ENCODE measurements at regions not wholly inside any gene's neighbourhood (a gene's known extent, or its start where the extent isn't known, plus 50 kb on each side); places are given as distances from the start of the nearest gene placed in this dataset.
"Not testable (repeated sequence)": the region's sequence is repeated elsewhere in the genome, so short reads cannot be mapped to it uniquely, and the experiment has no call there.

DNA sequence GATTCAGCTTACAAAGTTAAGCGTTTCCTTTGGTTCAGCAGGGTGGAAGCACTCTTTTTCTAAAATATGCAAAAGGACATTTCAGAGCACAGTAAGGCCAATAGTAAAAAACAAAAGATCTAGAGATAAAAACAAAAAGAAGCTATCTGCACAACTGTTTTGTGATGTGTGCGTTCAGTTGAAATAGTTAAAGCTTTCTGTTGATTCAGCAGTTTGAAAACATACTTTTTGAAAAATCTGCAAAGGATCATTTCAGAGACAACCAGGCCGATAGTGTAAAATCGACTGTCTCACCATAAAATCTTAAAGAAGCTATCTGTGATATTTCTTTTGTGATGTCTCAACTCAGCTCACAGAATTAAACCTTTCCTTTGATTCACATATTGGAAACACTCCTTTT is 300.0 kb upstream of the ALG10B start:
- DNase-seq: no peak

DNA sequence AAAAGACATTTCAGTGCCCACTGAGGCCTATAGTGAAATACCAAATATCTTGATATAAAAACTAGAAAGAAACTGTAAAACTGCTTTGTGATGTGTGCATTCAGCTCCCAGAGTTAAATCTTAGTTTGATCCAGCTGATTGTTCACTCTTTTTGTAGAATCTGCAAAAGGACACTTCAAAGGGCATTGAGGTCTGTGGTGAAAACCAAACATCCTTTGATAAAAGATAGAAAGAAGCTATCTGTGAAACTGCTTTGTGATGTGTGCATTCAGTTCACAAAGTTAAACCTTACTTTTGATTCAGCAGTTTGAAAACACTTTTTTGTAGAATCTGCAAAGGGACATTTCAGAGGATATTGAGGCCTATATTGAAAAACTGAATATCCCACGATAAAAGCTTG is 290.7 kb upstream of the ALG10B start:
- no peak for DNase-seq

DNA sequence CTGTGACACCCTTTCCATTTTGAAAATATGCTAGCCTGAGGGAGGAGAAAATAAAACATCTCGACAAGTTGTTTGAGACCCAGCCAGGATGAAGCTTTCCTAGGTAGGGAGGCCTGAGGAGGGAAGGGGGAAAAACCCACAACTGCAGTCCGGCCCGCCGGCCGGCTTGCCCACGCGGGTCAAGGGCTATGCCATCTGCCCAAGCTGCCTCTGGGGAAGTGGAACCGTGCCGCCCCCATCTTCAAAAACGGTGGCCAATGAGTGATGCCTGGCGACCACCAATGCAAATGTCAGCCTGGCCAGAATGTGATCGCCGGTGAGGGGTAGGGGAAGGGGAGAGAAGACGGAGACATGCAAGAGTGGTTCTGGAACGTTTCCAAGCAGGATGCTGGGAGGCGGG is 263.5 kb upstream of the ALG10B start:
- no peak for DNase-seq

DNA sequence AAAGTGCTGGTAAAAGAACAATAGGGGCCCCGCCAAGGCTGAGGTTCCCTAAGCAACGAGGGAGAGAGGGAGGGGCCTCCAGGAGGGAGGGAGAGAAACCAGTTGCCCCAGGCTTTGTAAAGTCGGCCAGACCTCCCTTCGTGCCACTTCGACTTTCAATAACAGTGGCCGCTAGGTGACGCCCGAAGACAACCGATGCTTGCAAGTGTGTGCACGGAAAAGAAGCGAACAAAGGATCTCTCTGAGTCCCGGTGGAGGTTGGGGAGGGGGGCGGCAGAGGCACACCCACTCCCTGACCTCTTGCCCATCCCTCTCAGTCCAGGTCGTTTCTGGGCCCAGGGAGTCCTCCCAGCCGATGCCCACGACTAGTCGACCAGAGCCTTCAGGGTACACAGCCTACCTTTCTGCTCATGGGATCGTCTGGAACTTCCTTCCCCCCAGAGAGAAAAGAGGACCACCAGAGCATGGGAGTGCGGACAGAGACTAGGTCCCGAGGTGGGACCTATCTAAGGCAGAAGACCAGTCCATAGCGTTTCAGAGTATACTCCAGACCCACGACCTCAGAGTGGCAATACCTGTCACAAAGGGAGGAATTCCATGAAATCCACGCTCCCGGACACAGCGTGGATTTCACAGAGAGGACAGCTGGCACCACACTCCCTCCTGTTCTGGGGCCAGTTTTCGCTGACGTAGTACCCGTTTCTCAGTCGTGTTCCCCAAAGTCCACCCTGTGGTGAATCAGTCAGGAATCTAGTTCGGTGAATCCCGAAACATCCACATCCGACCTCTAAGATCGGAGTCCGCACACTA is 262.7 kb upstream of the ALG10B start:
- peak; percentile 7 for DNase-seq

DNA sequence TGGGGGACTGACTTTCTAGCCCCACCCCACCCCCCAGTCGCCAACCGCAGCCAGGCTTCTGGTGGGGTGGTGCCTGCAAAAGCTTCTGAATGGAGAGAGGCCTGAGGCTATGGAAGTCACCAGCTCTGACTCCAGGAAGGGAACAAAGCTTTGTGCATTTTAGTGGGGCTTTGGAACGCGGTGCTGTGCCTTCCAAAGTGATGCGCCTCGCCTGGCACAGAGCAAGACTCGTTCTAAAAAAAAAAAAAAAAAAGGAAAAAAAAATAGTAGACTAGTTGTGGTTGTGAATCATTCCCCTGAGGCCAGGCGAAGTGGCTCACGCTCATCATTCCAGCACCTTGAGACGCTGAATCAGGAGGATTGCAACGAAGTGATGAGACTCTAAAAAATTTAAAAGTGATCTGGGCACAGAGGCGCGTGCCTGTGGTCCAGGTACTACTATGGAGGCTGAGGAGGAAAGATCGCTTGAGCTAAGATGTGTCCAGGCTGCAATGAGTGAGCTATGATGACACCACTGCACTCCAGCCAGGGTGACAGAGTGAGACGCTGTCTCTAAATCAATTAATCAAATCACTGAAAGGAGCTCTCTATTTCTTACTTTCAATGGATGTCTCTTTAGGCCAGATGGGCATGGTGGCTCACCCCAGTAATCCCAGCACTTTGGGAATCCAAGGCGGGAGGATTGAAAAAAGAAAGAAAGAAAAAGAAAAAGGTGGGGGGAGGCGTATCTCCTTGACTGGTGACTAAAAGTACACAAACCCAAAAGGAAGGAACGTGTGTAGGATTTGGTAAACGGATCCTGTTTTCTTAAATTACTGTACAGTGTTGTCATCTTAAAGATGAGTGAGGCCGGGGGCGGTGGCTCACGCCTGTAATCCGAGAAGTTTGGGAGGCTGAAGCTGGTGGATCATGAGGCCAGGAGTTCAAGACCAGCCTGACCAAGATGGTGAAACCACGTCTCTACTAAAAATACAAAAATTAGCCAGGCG is 259.6 kb upstream of the ALG10B start:
- no peak for DNase-seq

DNA sequence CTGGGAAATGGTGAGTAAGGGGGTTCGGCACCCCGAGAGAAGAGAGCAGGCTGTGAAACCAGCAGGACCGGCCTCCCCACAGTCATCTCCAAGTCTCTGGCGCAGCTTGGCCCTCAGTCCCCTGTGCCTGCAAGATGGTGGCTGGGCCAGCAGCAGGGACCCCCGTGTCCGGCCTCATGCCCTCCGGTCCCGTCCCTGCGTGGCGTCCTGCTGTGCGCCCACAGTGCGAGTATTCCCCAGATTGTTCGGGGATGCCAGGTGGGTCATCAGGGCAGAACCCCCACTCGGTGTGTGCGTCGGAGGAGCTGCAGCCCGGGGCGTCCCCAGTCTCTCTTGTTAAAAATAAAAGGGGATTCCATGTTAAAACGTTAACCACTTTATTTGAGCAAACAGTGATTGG is 216.9 kb upstream of the ALG10B start:
- no peak for DNase-seq

DNA sequence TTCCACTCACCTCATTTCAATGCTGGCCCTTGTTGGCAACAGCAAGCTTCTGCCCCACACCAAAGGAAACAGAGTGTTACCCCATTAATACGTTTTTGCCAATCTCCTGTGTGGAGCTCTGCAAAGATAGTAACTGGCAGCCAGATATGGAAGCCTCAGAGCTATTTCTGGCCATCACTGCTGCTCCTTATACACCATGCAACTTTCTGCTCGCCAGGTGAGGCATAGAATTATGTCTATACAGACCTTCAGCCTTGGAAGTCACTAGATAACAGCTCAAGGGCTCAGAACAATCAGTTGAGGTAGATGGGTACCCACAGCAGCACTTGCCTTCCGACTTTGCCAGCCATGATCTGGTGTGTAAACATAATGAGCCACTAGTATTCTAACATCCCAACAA is 214.8 kb upstream of the ALG10B start:
- DNase-seq: no peak

DNA sequence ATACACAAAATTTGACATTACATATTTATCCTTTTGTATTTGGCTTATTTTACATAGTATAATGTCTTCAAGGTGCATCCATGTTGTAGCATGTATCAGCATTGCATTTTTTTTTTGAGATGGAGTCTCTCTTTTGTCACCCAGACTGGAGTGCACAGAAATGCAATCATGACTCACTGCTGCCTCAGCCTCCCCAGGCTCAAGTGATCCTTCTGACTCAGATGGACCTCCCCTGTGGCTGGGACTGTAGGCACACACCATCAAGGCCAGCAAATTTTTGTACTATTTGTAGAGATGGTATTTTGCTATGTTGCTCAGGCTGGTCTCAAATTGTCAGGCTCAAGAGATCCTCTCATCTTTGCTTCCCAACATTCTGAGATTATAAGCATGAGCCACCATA is 214.4 kb upstream of the ALG10B start:
- DNase-seq: no peak

DNA sequence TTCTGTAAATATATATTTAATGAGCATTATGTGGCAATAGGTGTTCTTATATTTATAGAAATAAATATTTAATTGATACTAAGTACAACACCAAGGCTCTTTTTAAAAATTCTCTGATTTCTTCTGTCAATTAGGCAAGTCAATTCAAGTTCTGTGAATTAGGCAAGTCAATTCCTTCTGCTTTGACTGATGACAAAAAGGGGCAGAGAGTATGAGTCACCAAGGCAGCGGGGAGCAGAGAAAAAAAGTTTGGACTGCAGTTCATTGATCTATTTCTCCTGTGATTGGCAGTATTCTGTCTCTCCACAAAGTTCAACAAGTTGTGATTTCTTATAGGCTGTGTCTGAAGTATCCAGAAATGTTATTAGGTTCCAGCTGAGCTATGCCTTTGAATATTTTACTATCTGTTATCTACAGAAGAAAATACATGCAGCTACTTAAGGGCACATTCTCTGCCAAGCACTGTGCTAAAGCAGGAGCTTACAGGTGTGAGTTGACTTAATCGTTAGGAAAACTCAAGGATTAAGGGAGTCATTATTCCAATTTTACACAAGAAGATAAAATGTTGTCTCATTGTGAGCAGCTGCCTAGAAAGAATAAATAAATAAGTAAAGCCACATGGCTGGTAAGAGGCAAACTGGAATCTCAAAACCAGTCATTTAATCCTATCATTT is 206.4 kb upstream of the ALG10B start:
- DNase-seq: no peak

DNA sequence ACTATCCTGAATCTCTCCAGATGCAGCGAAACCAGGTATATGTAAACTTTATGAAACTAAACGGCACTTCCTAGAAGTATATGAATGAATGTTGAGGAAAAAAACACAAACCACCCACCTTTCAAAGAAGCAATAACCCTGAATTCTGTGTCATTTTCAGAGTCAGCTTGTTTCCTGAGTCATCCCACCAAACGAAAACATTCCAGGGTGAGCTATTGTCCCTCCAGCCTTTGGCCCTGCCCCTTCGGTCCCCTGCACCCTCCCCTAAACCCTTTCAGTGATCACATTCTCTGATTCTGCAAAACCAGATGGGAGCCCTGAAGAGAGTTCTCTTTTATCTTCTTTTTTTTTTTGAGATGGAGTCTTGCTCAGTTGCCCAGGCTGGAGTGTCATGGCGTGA is 202.6 kb upstream of the ALG10B start:
- DNase-seq: no peak

DNA sequence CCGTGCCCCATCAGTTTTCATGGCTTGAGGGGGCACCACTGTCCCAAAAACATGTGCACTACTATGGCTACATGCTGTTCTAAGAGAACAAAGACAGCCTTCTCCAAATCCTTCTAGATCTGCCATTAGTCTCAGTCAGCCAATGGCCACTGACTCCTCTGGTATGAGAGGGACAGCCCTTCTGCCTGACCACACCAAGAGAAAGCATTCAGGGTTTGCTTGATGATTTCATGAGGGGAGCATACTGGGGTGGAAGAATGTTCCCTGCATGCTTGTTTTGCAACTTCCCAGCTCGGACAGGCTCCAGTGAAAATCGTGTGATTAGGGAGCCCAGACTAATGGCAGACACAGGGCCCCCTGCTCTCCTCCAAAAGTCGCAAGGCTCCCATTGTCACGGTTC is 199.6 kb upstream of the ALG10B start:
- DNase-seq: no peak

DNA sequence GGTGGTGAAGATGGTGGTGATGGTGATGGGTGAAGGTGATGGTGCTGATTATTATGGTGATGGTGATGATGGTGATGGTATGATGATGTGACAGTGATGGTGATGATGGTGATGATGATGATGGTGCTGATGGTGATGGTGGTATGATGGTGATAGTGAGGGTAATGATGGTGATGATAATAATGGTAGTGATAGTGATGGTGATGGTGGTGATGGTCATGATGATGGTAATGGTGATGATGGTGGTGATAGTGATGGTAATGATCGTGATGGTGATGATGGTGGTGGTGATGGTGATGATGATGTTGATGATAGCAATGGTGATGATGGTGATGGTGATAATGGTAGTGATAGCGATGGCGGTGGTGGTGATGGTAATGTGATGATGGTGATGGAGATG is 197.9 kb upstream of the ALG10B start:
- DNase-seq: no peak

DNA sequence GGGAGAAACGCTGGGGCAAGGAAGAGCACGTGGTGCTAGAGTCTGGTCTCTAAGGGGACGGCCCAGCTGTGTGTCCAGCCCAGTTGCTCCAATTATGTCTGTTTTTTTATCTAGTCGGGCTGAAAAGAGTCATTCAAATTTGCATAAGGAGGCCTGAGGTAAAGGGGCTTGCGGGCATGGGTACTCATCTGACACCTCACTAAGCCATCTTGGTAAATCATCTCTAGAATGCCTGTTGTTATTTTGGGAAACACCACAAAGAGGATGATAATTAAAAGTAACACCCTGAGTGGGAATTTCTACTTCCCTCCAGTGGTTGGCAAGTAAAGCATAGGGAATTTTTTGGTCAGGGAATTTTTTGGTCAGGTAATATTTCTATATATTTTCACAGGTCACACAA is 196.1 kb upstream of the ALG10B start:
- DNase-seq: no peak

DNA sequence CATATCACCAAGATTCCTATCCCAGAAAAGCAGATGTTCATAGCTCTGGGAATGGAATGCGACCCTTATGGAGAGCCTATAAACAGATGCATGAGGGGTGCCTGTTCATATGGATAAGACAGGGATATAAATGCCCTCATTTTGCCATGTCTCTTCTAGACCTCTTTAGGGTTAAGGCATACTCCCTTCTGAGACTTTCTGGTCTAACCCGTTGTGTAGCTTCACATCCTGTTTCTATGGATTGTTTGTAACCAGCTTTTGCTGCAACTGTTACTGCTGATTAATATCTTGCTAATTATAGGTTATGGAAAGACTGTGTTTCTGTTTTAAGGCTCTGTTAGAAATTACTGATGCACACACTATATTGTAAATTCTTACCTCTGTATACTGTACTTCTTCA is 193.5 kb upstream of the ALG10B start:
- DNase-seq: not testable (repeated sequence)

DNA sequence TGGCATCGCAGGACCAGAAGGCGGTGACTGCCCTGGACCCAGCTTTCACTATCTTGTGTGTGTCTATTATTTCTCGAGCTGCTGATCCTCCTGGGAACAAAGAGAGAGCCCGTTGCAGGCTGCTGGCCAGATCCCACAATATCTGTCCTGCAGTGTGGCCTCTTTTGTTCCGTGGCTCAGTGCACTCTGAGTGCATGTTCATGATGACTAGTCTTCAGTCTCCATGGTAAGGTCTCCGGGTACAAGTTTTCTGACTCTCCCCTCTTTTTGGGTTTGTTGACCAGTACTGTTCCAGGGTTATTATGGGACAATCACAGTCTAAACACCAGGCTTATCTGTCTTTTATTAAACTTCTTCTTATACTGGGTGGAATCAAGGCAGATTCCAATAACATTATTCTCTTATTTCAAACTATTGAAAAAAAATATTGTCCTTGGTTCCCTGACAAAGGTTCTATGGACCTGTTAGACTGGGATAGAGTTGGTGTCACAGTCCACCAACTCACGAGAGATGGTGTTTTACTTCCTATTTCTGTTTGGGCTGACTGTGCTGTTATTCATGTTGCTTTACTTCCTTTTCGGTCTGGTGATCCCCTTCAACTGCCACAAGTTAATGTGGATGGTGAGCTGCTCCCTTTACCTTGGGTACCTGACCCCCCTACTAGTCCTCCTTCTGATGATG is 192.9 kb upstream of the ALG10B start:
- no peak for DNase-seq

DNA sequence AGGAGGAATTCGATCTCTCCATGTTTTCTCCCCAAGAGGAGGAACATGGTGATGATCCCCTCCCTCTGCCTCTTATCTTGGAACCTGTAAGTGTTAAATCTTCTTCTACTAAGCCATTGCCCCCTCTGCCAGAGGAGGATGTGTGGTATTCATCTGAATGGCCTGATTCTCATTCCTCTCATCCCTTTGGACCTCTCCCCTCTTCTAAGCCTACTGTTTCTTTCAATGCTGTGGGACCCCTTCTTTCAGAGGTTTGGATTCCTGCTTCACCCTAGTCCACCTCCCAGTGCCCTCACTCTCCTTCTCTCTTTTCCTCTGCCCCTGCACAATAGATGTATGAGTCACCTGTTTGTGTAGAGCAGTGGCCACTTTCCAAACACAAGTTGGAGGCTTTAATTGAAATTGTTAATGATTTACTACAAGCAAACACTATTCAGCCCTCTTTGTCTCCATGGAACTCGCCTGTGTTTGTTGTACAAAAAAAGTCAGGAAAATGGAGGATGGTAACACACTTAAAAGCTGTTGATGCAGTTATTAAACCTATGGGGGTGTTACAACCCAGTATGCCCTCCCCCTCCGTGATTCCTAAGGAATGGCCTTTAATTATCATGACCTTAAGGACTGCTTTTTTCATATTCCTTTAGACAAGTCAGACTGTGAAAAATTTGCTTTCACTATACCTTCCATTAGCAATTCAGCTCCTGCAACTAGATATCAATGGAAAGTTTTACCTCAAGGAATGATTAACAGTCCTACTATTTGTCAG is 192.1 kb upstream of the ALG10B start:
- DNase-seq: no peak

DNA sequence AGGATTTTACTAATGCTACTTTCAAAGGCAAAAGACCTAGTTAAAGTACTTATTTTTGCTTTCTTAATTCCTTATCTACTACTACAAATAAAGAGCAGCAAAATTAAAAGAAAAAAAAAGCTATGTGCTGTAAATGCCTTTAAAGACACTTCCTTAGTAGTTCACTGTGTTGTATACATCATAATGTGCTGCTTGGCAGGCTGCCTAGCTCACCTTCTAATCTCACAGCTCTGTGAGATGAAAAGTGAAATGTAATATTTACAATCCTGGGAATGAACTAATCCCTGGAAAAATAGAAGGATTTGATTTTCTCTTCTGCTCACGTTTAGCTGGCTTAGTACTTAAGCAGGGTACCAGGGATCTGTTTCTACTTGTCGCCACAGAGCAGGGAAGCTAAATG is 184.4 kb upstream of the ALG10B start:
- no peak for DNase-seq

DNA sequence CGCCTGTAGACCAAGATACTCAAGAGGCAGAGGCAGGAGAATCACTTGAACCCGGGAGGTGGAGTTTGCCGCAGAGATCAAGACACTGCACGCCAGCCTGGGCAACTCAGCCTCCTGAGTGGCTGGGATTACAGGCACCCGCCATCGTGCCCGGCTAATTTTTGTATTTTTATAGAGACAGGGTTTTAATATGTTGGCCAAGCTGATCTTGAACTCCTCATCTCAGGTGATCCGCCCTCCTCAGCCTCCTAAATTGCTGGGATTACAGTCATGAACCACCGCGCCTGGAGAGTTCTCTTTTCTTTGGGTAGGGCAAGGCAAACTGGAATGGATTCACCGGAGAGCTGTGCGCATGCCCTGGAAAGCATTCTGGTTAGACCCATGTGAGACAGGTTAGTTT is 179.3 kb upstream of the ALG10B start:
- DNase-seq: no peak

DNA sequence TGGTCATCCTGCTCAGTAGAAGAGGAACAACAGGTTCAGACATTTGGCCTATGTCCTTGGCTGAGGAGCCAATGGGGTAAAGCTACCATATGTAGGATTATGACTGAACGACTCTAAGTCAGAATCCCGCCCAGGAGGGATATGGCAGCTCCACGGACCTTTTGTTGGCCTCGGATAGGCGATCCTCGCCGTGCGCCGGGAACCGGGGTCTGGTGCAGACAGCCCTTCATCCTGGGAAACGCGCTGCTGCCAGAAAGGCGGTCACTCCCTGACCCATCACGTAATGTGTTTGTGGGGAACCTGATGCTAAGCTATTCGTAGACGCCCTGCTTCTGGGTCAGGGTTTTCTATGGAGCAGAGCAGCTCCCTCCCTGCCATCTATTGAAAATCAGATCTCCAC is 178.9 kb upstream of the ALG10B start:
- DNase-seq: no peak

DNA sequence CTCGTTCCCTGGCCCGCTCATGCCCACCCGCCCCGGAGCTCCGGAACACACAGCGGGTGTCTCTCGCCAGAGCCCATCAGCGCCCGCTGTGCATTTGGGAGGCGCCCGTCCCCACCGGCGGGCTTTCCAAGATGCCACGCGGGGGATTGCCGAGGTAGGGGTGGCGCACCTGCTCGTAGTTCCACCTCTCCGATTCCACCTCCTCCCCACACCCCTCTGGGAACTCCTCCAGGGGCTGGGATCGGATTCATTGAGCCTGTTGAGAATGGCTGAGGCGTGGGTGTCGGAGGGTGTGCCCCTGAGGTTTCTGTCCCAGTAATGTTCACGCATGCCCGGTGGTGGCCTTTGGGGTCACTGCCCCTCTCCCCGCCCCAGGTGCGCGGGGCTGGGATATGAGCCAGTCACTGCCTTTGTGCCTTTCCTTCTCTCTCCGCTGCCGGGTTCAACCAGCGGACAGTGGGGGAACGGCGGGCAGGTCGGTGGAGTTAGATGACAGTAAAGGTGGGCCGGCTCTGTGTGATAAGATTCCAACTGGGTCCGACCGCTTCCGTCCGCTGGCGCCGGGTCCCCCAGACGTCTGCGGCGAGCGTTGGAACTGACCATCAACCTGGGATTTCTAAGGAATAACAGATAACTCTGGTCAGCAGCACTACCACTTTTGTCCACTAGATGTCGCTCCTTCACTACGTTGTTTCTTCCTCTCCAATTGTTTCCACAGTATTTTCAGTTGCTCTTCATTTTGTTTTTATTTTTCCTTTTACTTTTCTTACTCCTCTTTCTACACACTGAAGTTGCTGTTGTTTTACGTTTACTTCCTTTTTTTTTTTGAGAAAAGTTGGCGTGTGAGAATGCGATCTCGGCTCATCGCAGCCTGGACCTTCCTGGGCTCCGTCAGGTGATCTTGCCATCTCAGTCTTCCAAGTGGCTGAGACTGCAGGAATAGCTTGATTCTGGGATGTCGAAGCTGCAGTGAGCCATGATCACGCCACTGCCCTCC is 178.1 kb upstream of the ALG10B start:
- DNase-seq: peak; percentile 73

DNA sequence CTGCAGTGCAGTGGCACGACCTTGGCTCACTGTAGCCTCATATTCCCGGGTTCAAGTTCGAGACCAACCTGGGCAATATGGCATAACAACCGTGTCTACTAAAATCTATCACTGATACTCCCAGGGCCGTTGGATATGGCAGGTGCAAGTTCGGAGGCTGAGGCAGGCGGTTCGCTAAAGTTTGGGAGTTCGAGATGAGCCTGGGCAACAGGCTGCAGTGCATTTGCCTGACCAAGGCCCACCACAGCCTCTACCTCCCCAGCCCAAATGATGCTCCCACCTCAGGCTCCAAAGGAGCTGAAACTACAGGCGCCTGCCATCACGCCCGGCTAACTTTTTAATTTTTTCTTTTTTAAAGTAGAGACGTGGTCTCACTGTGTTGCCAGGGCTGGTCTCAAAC is 177.1 kb upstream of the ALG10B start:
- DNase-seq: no peak
